HG03378 (cell line): ENCODE measurements at regions not wholly inside any gene's neighbourhood (a gene's known extent, or its start where the extent isn't known, plus 50 kb on each side); places are given as distances from the start of the nearest gene placed in this dataset.
"Not testable (repeated sequence)": the region's sequence is repeated elsewhere in the genome, so short reads cannot be mapped to it uniquely, and the experiment has no call there.

Experiments used
- ATAC-seq: cut with Tn5 transposase; IDR thresholded peaks from one replicate; pipeline ENCODE4 v1.9.1; 2021; ENCODE audit warnings: mild to moderate bottlenecking, moderate library complexity; ENCODE audit not compliant: unreplicated experiment

DNA sequence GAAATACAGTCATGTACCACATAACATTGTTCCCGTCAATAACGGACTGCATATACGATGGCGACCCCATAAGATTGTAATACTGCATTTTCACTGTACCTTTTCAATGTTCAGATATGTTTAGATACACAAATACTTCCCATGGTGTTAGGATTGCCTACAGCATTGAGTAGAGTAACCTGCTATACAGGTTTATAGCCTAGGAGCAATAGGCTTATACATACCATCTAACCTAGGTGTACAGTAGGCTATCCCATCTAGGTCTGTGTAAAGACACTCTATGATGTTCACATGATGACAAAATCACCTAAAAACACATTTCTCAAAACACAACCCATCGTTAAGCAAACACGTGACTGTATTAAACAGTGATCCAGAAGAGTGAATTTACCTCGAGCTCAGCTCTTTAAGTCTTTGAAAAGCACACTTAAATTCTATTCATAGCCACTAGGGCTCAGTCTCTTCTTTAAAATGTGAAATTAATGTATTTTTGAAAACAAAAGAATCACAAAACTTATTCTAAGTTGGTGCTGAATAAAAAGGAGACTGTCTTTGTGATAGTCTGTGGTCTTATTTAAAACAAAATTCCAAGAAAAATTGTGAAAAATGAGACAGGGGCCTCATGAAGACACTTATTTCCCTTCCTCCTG lies 239.1 kb upstream of the ARID2 start:
- no peak for ATAC-seq

GRCh38 chr12:45494279-45494678 lies 235.2 kb upstream of the ARID2 start:
- ATAC-seq: no peak

DNA sequence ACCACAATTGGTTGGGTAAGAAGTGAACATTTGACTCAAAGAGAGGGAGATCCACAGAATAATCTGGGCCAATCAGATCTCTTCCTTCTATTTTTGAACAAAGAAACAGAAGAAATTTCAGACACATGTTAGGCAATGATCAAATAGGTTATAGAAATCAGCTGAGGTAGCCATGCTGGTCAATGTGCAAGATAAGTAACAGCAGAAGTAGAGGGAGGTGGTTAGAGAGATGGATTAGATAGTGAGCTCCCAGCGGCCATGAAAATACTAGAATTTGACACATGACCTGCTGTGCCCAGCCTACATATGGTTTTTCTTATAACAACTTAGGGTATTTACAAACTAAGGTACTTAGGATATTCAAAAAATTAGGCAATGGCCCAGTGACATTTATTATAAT lies 230.9 kb upstream of the ARID2 start:
- no peak for ATAC-seq

- no peak for ATAC-seq
Observed at GRCh38 chr12:45502481-45503128, 226.9 kb upstream of the ARID2 start.

GRCh38 chr12:45503899-45504298 lies 225.6 kb upstream of the ARID2 start:
- ATAC-seq: no peak

DNA sequence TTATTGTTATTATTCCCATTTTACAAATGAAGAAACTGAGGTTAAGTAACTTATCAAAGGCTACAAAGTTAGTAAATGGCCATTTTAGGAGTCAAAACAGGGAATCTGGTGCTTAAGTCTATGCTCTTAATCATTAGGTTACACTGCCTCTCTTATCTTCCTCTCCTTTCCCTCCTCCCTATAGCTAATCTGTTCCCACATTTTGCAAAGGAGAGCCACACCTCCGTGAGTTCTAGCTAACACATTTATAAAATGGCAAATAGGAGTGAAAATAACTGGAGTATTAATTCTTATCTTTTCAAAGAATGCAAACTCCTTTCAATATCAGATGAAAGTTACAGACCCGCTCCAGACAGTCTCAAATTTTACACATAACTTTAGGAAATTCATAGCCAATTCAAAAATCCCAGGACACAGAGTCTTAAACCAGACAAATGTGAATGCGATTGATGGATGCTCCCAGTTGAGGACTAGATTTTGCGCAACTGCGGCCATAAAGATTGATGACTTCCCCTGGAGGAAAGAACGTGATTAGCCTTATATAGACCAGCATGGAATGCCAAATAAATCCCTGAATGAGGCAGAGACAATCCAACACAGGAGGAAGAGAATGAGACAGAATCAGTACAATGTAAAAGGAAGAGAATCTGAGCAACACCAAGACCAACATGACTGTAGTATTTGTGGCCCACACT lies 225.0 kb upstream of the ARID2 start:
- ATAC-seq: no peak

GRCh38 chr12:45509187-45509586 lies 220.3 kb upstream of the ARID2 start:
- ATAC-seq: peak; percentile 63

DNA sequence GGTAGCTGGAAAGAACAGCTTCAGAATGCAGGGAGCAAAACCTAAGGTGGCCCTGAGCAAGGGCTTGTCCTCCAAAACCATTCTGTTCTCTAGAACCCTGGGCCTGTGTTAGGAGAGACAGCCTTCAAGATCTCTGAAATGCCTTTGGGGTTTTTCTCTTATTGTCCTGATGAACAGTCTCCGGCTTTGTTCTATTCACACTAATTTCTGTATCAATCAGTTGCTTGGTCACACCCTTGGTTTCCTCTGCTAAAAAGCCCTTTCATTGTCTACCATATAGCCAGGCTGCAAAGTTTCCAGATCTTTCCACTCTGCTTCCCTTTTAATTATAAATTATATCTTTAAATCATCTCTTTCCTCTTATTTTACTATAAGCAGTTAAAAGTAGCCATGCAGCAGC lies 219.9 kb upstream of the ARID2 start:
- no peak for ATAC-seq

GRCh38 chr12:45517381-45517780 lies 212.1 kb upstream of the ARID2 start:
- no peak for ATAC-seq

DNA sequence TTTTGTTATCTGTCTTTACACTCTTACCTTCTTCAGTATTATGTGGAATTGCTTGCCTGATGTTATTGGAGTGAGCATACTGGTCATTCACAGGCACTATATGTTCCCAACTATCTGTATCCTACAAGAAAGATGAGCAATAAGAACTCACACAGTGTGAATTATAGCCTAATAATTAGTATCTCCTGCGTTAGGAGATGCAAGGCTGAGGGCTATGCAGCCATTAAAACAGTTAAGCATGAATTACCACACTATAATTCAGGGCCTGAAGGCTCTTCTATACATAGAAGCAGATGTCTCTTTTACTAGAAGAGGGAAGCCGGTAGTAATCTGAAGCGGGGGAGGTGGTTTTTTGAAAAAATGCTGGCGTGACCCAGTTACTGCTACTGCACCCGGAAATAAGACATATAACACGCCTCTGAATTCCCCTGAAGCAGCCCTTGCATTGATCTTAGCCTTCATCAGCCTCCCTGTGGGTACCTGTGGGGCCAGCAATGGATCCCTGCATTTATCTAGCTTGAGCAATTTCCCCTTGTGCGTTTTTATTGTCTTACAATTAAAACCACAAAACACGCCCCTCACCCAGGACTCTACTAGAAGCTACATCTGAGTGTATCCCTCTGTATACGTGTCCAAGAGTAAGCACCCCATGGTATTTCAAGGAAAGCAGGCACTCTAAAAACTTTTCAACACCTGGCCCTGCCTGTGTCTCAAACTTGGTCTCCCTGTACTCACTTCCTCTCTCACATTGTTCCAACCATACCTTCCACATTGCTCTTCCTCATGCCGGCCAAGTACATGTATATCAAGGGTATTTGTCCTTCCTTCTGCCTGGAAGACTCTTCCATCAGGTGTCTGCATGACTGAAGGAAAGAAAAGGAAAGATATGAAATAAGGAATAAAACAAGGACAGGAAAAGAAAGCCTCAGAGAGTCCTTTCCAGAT lies 210.9 kb upstream of the ARID2 start:
- ATAC-seq: peak; percentile 67

GRCh38 chr12:45522227-45522626 lies 207.3 kb upstream of the ARID2 start:
- no peak for ATAC-seq

- not testable (repeated sequence) for ATAC-seq
Observed at GRCh38 chr12:45526823-45527222, 202.7 kb upstream of the ARID2 start.

GRCh38 chr12:45532113-45532512 lies 197.4 kb upstream of the ARID2 start:
- ATAC-seq: no peak

GRCh38 chr12:45535610-45536180 lies 193.8 kb upstream of the ARID2 start:
- ATAC-seq: no peak

DNA sequence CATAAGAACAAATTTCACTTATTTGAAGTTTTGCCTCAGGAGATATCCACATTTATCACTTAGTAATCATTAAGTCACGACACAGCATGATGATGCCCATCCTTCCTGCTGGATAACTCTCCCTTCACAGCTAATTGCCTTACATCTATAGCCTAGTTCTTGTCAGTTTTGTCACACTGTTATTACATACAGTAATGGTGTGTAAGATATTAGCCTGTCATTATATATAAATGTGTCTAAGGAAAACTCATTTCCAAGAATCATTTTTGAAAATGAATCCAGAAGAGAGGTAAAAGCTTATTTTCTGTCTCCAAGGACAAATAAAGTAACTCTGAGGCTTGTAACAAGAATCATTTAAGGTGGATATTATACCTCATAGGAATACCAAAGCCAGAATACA lies 193.2 kb upstream of the ARID2 start:
- ATAC-seq: no peak

DNA sequence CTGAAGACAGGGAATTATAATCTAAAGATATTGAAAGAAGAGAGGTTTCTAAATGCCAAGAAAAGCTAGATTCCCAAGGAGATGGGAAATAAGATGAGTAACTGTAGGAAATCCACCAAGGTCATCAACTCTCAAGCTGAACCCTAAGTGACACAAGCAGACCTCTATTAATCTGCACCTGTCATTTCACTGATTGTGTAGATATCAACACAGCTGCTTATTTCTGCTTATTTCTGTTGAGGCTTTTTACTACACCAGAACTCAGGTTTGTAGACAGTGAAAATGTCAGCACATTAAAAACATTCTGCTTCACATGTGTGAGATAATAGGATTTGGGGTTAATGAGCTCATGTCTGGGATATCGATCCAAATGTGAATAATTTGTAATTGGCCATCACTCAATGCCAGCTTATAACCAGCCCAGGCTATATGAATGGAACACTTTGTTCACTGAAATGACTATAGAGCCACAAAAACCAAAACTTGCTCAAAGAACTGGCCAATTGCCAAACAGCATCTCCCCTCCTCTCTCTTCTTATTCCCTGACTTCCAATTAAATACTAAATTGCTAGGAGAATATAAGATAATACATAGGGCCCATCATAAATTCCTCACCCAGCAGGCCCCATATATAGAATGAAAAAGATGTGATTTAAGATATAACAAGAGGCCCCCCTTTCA lies 188.7 kb upstream of the ARID2 start:
- ATAC-seq: no peak

GRCh38 chr12:45543887-45544286 lies 185.6 kb upstream of the ARID2 start:
- ATAC-seq: peak; percentile 84

DNA sequence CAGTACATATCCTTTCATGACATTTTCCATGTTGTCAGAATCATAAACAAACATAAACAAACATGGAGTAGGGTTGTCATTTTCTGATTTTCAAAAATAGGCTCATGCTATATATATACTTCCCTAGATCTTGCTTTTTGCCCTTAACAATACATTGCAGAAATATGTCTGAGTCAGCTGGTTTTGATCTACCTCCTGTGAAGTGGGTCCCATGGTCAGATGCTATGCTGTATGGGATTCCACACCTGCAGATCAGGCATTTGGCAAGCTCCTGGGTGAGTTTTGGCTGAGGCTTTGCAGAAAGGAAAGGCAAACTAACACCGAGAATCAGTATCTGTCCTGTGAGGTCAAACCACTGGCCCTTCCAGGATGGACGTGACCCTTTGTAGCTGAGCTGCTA lies 183.0 kb upstream of the ARID2 start:
- no peak for ATAC-seq

- ATAC-seq: no peak
Observed at GRCh38 chr12:45547132-45547531, 182.4 kb upstream of the ARID2 start.

GRCh38 chr12:45547822-45548221 lies 181.7 kb upstream of the ARID2 start:
- no peak for ATAC-seq
